OCI-LY7 (cell line): ENCODE measurements at regions not wholly inside any gene's neighbourhood (a gene's known extent, or its start where the extent isn't known, plus 50 kb on each side); places are given as distances from the start of the nearest gene placed in this dataset.

Source experiments
- BruUV-seq: library from RNA; stranded (reverse); fragments of 400-500 nt; replicated peaks from 2 replicates; lab custom pipeline; 2021; lab: Mats Ljungman, UMichigan
- CTCF ChIA-PET: fragments of 300-600 bp; sonication (Branson Sonifier 250); formaldehyde crosslinking; loops from one replicate; lab custom pipeline; 2022; ENCODE audit warnings: antibody characterized with exemption; ENCODE audit not compliant: unreplicated experiment; lab: Charles Lee
- POLR2A ChIA-PET: fragments of 300-600 bp; sonication (Branson Sonifier 250); formaldehyde crosslinking; loops from one replicate; lab custom pipeline; 2022; ENCODE audit warnings: antibody characterized with exemption; lab: Charles Lee
- DNase-seq: peaks from one replicate; pipeline ENCODE4 v3.0.0-alpha.2; 2015; ENCODE audit warnings: low spot score
- H2AFZ ChIP-seq: fragments of 200-600 bp; sonication (generic), shearing (Covaris generic); 2 replicates; pipeline ENCODE4 v1.6.1; 2014; ENCODE audit warnings: mild to moderate bottlenecking, antibody characterized with exemption, low read length, moderate library complexity
- H3K27ac ChIP-seq: fragments of 200-600 bp; sonication (generic); 2 replicates; pipeline ENCODE4 v1.5.1; 2014; ENCODE audit warnings: mixed run types, low read depth, mild to moderate bottlenecking, moderate library complexity, low read length, inconsistent platforms; ENCODE audit not compliant: poor library complexity, severe bottlenecking
- H3K36me3 ChIP-seq: fragments of 200-600 bp; sonication (generic); 2 replicates; pipeline ENCODE4 v1.6.1; 2014; ENCODE audit warnings: mild to moderate bottlenecking, antibody characterized with exemption, low read length, moderate library complexity, mixed read lengths; ENCODE audit not compliant: insufficient read depth
- H3K4me1 ChIP-seq: fragments of 200-600 bp; sonication (generic); 2 replicates; pipeline ENCODE4 v1.5.1; 2014; ENCODE audit warnings: mild to moderate bottlenecking, low read length; ENCODE audit not compliant: insufficient read depth, poor library complexity, severe bottlenecking
- H3K4me2 ChIP-seq: fragments of 200-600 bp; sonication (generic); 2 replicates; pipeline ENCODE4 v1.6.1; 2014; ENCODE audit warnings: mild to moderate bottlenecking, low read length
- H3K4me3 ChIP-seq: fragments of 200-600 bp; sonication (generic); 2 replicates; pipeline ENCODE4 v1.5.1; 2014; ENCODE audit warnings: mild to moderate bottlenecking, low read depth, low read length; ENCODE audit not compliant: poor library complexity, severe bottlenecking
- H3K79me2 ChIP-seq: fragments of 200-600 bp; sonication (generic); 2 replicates; pipeline ENCODE4 v1.6.1; 2016; ENCODE audit warnings: low read depth, mild to moderate bottlenecking, low read length, moderate library complexity, mixed read lengths; ENCODE audit not compliant: insufficient read depth
- H3K9me2 ChIP-seq: fragments of 200-600 bp; sonication (generic); 2 replicates; pipeline ENCODE4 v1.6.1; 2016; ENCODE audit warnings: mild to moderate bottlenecking, low read length, mixed read lengths; ENCODE audit not compliant: insufficient read depth
- H3K9me3 ChIP-seq: fragments of 200-600 bp; sonication (generic); 2 replicates; pipeline ENCODE4 v1.6.1; 2014; ENCODE audit warnings: mild to moderate bottlenecking, mixed run types, low read length, mixed read lengths
- H4K20me1 ChIP-seq: fragments of 200-600 bp; sonication (generic); 2 replicates; pipeline ENCODE4 v1.6.1; 2014; ENCODE audit warnings: mild to moderate bottlenecking, antibody characterized with exemption, low read length, moderate library complexity, mixed read lengths; ENCODE audit not compliant: insufficient read depth
- CTCF ChIP-seq: fragments of 200-600 bp; sonication (generic); conservative IDR thresholded peaks from 2 replicates; pipeline ENCODE4 v1.5.1; 2014; ENCODE audit warnings: mild to moderate bottlenecking, antibody characterized with exemption, low read length, moderate library complexity, mixed read lengths
- EZH2phosphoT487 ChIP-seq: fragments of 200-600 bp; sonication (generic); IDR thresholded peaks from 2 replicates; pipeline ENCODE4 v1.6.1; 2018; ENCODE audit warnings: low read depth, borderline replicate concordance, mild to moderate bottlenecking, mixed run types, antibody characterized with exemption, low read length, moderate library complexity, mixed read lengths
- intact Hi-C: fragments of 100-400 bp; cut with micrococcal nuclease; formaldehyde crosslinking; loops from one replicate; pipeline ENCODE4 v1.10.0; 2022; ENCODE audit not compliant: unreplicated experiment

GRCh38 chr7:155227004-155227787, 70.5 kb upstream of the INSIG1 start:
- POLR2A ChIA-PET: interaction anchor here (0.6 kb wide), 1 partner anchor 12 kb away, joined by 4 read pairs; no protein-coding TSS in a partner anchor
- Histone ChIP-seq H3K9me2 (no peaks in the 10 kb centered on the region), H3K4me3 (no peak overlapping the region), H4K20me1 (no peaks in the 10 kb centered on the region; the same call in 1 of the 2 replicates), H3K4me2 (no peak overlapping the region), H3K9me3 (no peaks in the 10 kb centered on the region), H3K4me1 (no peaks in the 10 kb centered on the region), H3K36me3 (no peaks in the 10 kb centered on the region), H3K79me2 (no peaks in the 10 kb centered on the region), H3K27ac (no peak overlapping the region), H2AFZ (no peak overlapping the region)
- intact Hi-C loops: no loop called here
- no peak for TF ChIP-seq CTCF
- TF ChIP-seq EZH2phosphoT487: no peak
- no peak for DNase-seq
- BruUV-seq: no TSS peak
- CTCF ChIA-PET: no interaction called here

DNA sequence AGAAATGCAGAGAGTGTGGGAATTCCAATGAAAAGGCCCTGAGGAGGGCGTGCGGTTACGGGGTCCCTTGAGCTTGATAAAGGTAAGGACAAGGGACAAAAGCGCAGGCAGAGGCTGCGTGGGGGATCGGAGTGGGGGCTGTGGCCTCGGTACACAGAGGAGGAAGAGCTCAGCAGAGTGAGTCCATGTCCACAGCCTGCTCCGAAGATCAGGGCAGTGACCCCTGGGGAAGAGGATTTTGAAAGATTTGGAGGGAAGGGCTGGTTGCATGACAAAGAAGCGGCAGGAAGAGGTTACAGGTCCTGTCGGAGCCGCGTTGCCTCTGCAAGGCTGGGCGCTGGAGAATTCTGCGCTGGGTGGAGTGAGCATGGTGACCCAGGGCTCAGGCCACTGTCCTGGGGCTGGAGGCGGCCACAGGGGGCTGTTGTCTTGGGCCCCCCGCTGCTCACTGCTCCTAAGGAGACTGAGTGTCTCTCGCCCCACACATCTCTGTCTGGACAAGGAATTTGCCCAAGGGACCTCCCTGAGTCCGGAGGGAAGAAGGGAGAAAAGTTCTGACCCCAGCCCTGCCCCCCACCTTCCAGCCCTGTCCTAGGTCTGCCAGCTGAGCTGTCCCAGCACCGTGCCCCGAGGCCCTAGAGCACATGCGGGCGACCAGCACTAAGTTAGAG, 69.8 kb upstream of the INSIG1 start:
- Histone ChIP-seq H3K36me3 (no peaks in the 10 kb centered on the region), H4K20me1 (no peaks in the 10 kb centered on the region; the same call in 1 of the 2 replicates), H3K4me2 (no peak overlapping the region), H3K9me3 (no peaks in the 10 kb centered on the region), H3K4me1 (no peaks in the 10 kb centered on the region), H3K9me2 (no peaks in the 10 kb centered on the region), H3K27ac (no peak overlapping the region), H2AFZ (no peak overlapping the region), H3K79me2 (no peaks in the 10 kb centered on the region), H3K4me3 (no peak overlapping the region)
- BruUV-seq: no TSS peak
- DNase-seq: no peak
- ChIA-PET CTCF (no interaction called here), POLR2A (interaction anchor here (0.5 kb wide), 1 partner anchor 39 kb away, joined by 3 read pairs; no protein-coding TSS in a partner anchor)
- intact Hi-C loops: no loop called here
- no peak for TF ChIP-seq EZH2phosphoT487
- no peak for TF ChIP-seq CTCF
